ENCODE measurements at regions not wholly inside any gene's neighbourhood (a gene's known extent, or its start where the extent isn't known, plus 50 kb on each side); places are given as distances from the start of the nearest gene placed in this dataset.
"Not testable (repeated sequence)": the region's sequence is repeated elsewhere in the genome, so short reads cannot be mapped to it uniquely, and the experiment has no call there.

DNA sequence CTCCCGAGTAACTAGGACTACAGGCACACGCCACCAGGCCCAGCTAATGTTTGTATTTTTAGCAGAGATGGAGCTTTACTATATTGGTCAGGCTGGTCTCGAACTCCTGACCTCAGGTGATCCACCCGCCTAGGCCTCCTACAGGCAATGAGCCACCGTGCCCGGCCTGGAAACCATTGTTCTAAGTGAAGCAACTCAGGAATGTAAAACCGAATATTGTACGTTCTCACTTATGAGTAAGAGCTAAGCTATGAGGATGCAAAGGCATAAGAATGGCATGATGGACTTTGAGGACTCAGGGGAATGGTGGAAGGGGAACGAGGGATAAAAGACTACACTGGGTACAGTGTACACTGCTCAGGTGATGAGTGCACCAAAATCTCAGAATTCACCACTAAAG is 235.1 kb upstream of the AUTS2 start:
- Mint-ChIP-seq H3K4me1 (peaks cover 0 to 1% (median 0%) of the 10 kb centered on the region in 3 donors), H3K27ac (no peak overlapping the region), H3K36me3 (peaks cover 3% of the 10 kb centered on the region), H3K27me3 (peaks cover 2% of the 10 kb centered on the region), H3K4me3 (no peak overlapping the region), H3K9me3 (peaks cover 0 to 5% (median 0%) of the 10 kb centered on the region in 3 donors)

DNA sequence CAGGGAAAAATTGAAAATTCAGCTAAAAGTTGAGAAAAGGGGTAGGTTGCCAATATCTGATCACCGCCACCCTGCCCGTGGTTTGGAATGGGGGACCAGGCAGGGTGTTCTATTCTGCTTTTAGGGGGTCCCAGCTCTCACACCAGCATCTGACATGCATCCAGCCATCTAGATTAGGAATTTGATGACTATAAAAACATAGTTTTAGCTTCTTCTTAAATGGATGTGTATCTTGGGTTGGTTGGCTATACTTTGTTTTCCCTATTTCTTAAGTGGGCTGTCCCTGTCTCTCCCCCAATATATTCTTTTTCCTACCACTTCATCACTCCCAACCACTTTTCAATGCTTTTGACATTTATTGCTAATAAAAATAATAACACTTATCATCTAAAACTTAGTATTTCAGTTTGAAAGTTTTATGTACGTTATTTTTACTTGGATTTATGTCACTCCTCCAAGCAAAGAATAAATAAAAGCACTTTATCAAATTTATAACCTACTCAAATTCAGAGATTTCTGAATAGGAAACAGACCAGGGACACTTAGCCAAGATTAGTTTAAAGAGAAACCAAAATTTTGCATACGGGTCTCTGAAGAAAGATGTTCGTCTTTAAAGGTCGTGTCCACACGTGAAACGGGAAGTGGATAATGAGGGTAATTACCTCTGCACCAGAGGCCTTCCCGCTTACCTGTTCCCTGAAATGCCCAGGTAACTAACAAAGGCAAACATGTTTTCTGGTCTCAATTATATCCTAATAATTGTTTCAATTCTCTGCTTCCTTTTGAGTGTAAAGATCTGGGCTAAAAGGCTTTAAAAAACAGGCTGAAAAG is 233.2 kb upstream of the AUTS2 start:
- Mint-ChIP-seq H3K4me3 (no peak overlapping the region), H3K27ac (no peak overlapping the region), H3K9me3 (peaks cover 0 to 5% (median 0%) of the 10 kb centered on the region in 3 donors), H3K36me3 (peaks cover 3% of the 10 kb centered on the region), H3K4me1 (no peaks in the 10 kb centered on the region), H3K27me3 (peaks cover 2% of the 10 kb centered on the region)

DNA sequence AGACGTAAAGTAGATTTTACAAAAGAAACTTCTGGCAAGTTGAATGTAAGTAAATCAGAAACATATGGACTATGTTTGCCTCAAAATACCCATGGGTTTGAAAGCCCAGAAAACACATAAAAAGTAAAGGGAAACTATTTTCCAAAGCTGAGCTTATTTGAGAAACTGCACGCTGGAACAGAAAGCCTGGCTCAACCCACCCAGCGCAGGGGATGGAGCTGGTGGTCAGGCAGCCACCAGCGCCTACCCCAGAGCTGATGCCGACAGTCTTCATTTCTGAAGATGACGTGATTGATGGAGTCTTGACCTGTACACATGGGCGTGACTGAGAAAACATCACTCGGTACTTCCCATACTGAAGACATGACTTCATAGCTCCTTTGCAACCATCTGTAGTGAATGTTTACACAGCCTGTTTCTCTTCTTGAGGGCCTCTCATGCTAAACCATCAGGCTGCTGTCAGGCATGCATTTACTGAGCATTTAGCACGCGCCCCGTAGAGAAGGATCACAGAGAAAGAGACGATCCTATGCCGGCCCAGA is 232.6 kb upstream of the AUTS2 start:
- Mint-ChIP-seq H3K4me3 (no peak overlapping the region), H3K27ac (no peak overlapping the region), H3K9me3 (peaks cover 0 to 5% (median 0%) of the 10 kb centered on the region in 3 donors), H3K27me3 (peaks cover 2% of the 10 kb centered on the region), H3K4me1 (no peaks in the 10 kb centered on the region), H3K36me3 (peaks cover 3% of the 10 kb centered on the region)

DNA sequence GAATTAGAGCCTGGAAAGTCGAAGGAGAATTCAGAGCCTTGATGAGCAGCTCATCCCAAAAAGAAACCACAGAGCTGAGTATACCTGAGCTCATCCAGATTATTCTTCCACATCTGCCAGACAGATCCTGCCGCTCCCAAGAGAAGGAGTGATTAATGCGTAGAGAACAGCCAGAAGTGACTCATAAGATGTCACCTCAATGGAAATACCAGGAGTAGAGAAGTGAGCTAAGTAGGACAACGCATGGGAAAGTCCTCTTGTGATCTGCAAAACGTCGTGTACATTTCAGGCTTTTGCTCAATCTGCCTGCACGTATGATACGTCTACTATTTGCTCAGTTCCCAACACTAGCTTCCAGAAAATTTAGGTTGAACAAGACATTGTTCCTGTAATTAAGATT is 230.5 kb upstream of the AUTS2 start:
- Mint-ChIP-seq H3K9me3 (peaks cover 0 to 5% (median 0%) of the 10 kb centered on the region in 3 donors), H3K27me3 (peaks cover 2% of the 10 kb centered on the region), H3K36me3 (peaks cover 3% of the 10 kb centered on the region), H3K4me3 (no peak overlapping the region), H3K4me1 (no peaks in the 10 kb centered on the region), H3K27ac (no peak overlapping the region)

DNA sequence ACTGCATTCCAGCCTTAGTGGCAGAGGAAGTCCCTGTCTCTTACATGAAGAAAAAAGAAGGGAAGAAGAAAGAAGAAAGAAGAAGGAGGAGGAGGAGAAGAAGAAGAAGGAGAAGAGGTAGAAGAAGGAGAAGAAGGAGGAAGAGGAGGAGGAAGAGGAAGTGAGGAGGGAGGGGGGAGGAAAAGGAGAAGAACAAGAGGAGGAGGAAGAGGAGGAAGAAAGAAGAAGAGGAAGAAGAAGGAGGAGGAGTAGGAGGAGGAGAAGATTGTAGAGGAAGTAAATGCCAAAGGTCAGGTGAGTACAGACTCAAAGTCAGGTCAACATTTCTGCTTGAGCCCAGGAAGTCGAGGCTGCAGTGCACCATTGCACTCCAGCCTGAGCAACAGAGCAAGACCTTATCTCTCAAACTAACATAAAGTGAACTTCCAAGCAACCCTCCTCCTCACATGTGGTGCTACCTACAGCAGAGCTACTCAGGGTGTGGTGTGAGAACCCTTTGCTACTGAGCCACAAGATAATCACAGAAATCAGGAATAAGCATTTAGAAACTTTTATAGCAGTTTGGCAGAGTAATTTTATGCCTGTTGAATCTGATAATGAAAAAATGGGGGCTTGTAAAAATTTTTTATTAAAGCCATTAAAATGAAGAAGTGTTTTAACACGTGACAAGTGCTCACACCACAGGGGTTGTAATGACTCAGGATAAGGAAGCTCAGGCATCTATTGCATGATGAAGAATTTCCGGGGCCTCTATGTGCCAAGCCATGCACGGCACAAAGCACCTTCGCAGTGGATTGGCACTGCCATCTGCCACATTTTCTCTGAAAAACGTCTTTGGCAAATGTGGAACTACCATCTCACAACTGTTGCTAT is 224.9 kb upstream of the AUTS2 start:
- H3K9me3 Mint-ChIP-seq, result peaks cover 0 to 3% (median 3%) of the 10 kb centered on the region in 3 donors
- H3K27me3 Mint-ChIP-seq, result no peaks in the 10 kb centered on the region
- peak overlapping the region in 1 of 3 donors; percentile 5 for H3K27ac Mint-ChIP-seq
- peaks cover 0 to 4% (median 3%) of the 10 kb centered on the region in 3 donors for H3K4me1 Mint-ChIP-seq
- H3K4me3 Mint-ChIP-seq, result no peak overlapping the region
- no peaks in the 10 kb centered on the region for H3K36me3 Mint-ChIP-seq

DNA sequence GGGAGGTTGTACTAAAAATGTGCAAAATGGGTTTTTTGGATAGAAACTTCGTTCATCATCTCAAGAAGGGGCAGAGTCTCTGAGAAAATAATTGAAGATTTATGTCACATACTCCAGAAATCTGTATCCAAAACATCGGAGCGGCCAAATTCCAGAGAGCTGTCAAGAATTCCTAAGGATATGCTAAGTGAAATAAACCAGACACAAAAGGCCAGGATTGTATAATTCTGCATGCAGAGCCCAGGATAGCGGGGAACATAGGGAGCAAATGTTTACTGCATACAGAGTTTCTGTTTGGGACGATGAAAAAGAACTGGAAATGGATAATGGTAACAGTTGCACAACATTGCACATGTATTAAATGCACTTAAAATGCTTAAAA is 224.2 kb upstream of the AUTS2 start:
- Mint-ChIP-seq H3K4me1 (peaks cover 0 to 4% (median 3%) of the 10 kb centered on the region in 3 donors), H3K9me3 (peaks cover 0 to 3% (median 3%) of the 10 kb centered on the region in 3 donors), H3K4me3 (no peak overlapping the region), H3K36me3 (no peaks in the 10 kb centered on the region), H3K27me3 (peaks cover 3% of the 10 kb centered on the region), H3K27ac (peak overlapping the region in 1 of 3 donors; percentile 5)

DNA sequence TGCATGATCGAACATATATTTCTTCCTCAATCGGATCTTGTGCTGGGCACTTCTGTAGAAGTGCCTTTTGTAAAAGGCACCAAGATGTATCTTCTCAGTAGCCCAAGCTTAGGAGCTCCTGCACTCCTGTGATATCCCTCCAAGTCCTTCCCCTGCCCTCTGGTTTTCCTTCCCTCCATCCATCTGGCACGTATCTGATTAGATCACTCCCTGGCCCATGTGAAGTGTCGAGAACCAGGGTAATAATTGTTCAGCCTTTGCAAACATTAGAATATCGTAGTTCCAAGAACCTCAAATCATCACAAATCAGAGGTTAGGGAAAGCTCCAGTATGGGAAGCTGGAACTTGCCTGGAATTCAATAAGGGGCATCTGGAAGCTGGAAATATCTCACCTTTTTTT is 221.1 kb upstream of the AUTS2 start:
- H3K9me3 Mint-ChIP-seq, result peaks cover 0 to 3% (median 3%) of the 10 kb centered on the region in 3 donors

DNA sequence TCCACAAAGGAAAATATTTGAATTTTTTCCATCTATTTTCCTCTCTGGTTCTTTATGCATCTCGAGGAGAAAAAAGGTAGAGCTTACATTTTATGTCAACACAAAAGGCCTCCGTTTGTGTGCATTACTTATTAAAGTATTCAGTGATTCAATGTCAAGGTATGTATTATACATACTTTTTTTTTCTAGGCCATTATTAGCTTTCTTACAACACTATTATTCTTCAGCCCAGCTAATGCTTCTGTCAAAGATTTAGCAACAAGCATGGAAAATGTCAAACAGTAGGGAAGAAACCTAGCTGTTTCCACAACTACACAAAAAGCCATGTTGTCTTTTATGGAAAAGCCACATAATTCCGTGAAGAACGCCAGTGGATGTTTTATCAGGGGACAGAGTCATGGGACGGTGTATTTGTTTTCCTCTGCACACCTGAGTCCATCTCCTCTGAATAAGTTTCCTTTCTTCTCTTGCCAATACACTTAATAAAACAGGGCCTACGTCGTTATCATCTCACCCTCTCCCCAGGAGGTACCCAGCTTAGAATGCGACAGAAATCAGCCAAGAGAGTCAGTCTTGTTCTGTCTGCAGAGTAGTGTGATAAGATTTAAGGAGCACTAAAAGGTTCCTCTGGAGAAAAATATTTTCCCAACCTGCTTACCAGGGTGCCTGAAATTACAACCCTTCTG is 209.7 kb upstream of the AUTS2 start:
- no peaks in the 10 kb centered on the region for H3K36me3 Mint-ChIP-seq
- H3K4me3 Mint-ChIP-seq, result no peak overlapping the region
- no peak overlapping the region for H3K27ac Mint-ChIP-seq
- H3K27me3 Mint-ChIP-seq, result no peaks in the 10 kb centered on the region
- no peaks in the 10 kb centered on the region for H3K4me1 Mint-ChIP-seq
- peaks cover 2 to 7% (median 6%) of the 10 kb centered on the region in 3 donors for H3K9me3 Mint-ChIP-seq

More for the DNA sequence above, 221.1 kb upstream of the AUTS2 start:
- H3K27me3 Mint-ChIP-seq, result peaks cover 3% of the 10 kb centered on the region
- H3K27ac Mint-ChIP-seq, result no peak overlapping the region
- no peaks in the 10 kb centered on the region for H3K36me3 Mint-ChIP-seq
- H3K4me1 Mint-ChIP-seq, result peaks cover 0 to 4% (median 3%) of the 10 kb centered on the region in 3 donors
- no peak overlapping the region for H3K4me3 Mint-ChIP-seq

DNA sequence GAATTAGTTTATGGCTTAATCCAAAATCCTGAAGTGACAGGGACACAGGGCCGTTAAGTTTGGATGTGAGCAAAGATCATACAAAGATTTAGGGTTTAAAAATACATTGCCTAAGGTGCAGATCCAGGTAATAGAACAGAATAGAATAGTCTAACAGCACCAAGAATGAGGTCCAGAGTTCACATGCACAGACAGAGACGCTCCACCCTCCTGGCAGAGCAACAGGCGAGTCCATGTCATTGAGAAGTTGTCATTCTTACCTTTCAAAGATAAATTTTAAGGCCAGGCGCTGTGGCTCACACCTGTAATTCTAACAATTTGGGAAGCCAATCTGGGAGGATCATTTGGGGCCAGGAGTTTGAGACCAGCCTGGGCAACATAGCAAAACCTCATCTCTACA is 209.1 kb upstream of the AUTS2 start:
- Mint-ChIP-seq H3K27me3 (no peaks in the 10 kb centered on the region), H3K9me3 (peaks cover 2 to 4% (median 3%) of the 10 kb centered on the region in 3 donors), H3K4me1 (no peaks in the 10 kb centered on the region), H3K36me3 (no peaks in the 10 kb centered on the region), H3K27ac (no peak overlapping the region), H3K4me3 (no peak overlapping the region)

DNA sequence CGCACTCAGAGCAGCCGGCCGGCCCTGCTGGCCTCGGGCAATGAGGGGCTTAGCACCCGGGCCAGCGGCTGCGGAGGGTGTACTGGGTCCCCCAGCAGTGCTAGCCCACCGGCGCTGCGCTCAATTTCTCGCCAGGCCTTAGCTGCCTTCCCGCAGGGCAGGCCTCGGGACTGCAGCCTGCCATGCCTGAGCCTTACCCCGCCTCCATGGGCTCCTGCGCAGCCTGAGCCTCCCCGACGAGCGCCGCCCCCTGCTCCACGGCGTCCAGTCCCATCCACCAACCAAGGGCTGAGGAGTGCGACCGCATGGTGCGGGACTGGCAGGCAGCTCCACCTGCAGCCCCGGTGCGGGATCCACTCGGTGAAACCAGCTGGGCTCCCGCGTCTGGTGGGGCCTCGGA is 204.4 kb upstream of the AUTS2 start:
- H3K4me3 Mint-ChIP-seq, H3K27me3 Mint-ChIP-seq, H3K9me3 Mint-ChIP-seq, H3K27ac Mint-ChIP-seq, H3K36me3 Mint-ChIP-seq, H3K4me1 Mint-ChIP-seq: not testable (repeated sequence)

DNA sequence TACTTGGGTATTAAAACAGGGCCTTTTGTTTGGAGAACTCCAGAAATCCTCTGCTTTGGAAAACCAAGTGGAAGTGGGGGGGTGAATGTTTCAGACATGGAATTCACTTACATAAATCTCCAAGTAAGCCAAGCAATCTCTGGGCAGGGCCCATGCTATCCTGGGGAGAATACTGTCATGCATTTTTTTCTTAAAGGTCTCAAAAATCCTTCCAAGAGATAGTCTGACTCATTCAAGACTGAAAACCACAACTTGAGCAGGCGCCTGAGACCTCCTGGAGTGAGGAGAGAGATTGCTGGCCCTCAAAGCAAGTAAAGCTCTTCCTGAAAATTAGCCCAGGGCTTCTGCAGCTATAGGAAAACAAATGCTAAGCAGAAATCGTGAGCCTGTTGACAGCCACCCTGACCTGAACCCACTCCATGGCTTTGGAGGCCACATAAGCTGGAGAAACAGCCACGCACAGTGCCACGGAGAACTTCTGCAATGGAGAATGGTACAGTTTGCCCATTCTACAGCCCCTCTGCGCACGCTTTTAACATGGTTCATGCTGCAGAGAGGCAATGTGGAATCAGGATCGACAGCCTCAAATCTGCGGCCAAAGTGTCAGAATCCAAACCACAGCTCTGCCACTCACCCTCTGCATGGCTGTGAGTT is 203.1 kb upstream of the AUTS2 start:
- Mint-ChIP-seq H3K27ac (no peak overlapping the region), H3K9me3 (peaks cover 0 to 4% (median 3%) of the 10 kb centered on the region in 3 donors), H3K36me3 (no peaks in the 10 kb centered on the region), H3K4me1 (no peaks in the 10 kb centered on the region), H3K27me3 (peaks cover 4% of the 10 kb centered on the region), H3K4me3 (no peak overlapping the region)

DNA sequence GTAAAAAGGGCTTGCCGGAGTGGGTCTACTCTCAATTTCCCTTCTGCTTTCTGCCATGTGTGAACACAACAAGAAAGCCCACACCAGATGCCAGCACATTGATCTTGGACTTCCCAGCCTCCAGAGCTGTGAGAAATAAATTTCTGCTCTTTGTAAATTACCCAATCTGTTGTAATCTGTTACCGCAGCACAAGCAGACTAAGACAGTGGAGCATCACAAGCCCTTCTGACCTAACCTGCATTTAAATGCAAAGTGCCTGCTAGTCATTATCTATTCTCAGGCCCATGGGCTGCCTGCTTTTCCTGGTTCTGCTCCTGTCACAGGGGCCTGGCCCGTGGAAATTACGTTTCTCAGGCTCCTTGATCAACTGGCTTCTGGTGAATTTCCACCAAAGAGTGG is 199.3 kb upstream of the AUTS2 start:
- Mint-ChIP-seq H3K4me1 (no peaks in the 10 kb centered on the region), H3K36me3 (no peaks in the 10 kb centered on the region), H3K27ac (no peak overlapping the region), H3K4me3 (no peak overlapping the region), H3K9me3 (peaks cover 0 to 3% (median 0%) of the 10 kb centered on the region in 3 donors), H3K27me3 (peaks cover 4% of the 10 kb centered on the region)

DNA sequence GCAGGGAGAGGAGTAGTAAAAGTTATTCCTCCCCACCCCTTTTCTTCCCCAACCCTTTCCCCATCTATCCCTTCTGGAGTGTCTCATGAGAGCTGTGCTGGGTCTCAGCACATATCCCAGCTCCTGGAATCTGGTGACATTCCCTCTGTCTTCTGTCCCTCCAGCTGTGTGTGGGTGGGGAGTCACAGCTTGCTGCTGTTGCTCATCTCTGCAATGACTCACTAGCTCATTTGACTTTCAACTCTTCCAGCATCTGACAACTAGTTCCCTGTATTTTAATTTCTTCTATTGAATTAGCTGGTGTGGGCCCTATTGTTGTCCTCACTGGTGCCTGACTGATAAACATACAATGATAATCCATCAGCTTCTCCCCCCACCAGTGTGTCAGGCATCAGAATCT is 198.9 kb upstream of the AUTS2 start:
- Mint-ChIP-seq H3K27me3 (peaks cover 4% of the 10 kb centered on the region), H3K9me3 (peaks cover 0 to 3% (median 0%) of the 10 kb centered on the region in 3 donors), H3K27ac (no peak overlapping the region), H3K4me1 (no peaks in the 10 kb centered on the region), H3K4me3 (no peak overlapping the region), H3K36me3 (no peaks in the 10 kb centered on the region)

DNA sequence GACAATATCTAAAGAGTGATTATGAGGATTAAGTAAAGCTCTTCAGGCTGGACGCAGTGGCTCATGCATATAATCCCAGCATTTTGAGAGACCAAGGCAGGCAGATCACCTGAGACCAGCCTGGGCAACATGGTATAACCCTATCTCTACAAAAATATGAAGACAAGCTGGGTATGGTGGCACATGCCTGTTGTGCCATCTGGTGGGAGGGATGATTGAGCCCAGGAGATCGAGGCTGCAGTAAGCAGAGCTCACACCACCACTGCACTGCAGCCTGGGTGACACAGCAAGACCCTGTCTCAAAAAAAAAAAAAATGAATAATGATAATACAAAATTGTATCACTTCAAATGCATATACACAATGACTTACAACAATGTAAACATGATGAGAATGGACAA is 195.6 kb upstream of the AUTS2 start:
- H3K4me3 Mint-ChIP-seq, result no peak overlapping the region
- H3K4me1 Mint-ChIP-seq, result no peaks in the 10 kb centered on the region
- H3K36me3 Mint-ChIP-seq, result no peaks in the 10 kb centered on the region

More for the DNA sequence above, 195.6 kb upstream of the AUTS2 start:
- Mint-ChIP-seq H3K27me3 (no peaks in the 10 kb centered on the region), H3K9me3 (no peaks in the 10 kb centered on the region), H3K27ac (no peak overlapping the region)

Measured in IgD-negative memory B cell (primary cell).